ENCODE measurements at regions not wholly inside any gene's neighbourhood (a gene's known extent, or its start where the extent isn't known, plus 50 kb on each side); places are given as distances from the start of the nearest gene placed in this dataset.

DNA sequence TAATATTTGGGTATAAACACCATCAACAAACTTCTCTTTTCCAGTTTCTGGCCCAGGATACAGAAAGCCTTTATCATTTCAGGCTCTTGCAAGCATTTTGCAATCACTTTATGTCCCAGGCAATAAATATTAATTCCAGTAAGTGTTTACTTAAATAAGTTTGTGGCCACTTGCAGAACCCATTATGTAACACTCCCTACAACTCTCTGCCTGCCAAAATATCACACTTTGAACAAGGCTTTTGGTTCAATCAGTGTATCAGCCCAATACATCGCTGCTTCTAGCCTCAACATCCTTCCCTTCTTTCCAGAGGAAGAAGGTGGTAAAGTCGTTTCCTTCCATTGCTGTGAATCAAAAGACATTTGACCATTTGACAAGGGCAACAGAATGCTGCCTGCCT, 203.0 kb upstream of the USP25 start:
- TF ChIP-seq, protein P1, sequence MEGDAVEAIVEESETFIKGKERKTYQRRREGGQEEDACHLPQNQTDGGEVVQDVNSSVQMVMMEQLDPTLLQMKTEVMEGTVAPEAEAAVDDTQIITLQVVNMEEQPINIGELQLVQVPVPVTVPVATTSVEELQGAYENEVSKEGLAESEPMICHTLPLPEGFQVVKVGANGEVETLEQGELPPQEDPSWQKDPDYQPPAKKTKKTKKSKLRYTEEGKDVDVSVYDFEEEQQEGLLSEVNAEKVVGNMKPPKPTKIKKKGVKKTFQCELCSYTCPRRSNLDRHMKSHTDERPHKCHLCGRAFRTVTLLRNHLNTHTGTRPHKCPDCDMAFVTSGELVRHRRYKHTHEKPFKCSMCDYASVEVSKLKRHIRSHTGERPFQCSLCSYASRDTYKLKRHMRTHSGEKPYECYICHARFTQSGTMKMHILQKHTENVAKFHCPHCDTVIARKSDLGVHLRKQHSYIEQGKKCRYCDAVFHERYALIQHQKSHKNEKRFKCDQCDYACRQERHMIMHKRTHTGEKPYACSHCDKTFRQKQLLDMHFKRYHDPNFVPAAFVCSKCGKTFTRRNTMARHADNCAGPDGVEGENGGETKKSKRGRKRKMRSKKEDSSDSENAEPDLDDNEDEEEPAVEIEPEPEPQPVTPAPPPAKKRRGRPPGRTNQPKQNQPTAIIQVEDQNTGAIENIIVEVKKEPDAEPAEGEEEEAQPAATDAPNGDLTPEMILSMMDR (IDR thresholded peaks at IDR 0.05; ENCODE audit: insufficient read depth, low read length), result no peak
- TF ChIP-seq POLR2AphosphoS5 (IDR thresholded peaks at IDR 0.05; ENCODE audit: low read depth), result no peak
- no peak for TF ChIP-seq GABPA (IDR thresholded peaks at IDR 0.05; ENCODE audit: low read depth)
- TF ChIP-seq, protein P2, sequence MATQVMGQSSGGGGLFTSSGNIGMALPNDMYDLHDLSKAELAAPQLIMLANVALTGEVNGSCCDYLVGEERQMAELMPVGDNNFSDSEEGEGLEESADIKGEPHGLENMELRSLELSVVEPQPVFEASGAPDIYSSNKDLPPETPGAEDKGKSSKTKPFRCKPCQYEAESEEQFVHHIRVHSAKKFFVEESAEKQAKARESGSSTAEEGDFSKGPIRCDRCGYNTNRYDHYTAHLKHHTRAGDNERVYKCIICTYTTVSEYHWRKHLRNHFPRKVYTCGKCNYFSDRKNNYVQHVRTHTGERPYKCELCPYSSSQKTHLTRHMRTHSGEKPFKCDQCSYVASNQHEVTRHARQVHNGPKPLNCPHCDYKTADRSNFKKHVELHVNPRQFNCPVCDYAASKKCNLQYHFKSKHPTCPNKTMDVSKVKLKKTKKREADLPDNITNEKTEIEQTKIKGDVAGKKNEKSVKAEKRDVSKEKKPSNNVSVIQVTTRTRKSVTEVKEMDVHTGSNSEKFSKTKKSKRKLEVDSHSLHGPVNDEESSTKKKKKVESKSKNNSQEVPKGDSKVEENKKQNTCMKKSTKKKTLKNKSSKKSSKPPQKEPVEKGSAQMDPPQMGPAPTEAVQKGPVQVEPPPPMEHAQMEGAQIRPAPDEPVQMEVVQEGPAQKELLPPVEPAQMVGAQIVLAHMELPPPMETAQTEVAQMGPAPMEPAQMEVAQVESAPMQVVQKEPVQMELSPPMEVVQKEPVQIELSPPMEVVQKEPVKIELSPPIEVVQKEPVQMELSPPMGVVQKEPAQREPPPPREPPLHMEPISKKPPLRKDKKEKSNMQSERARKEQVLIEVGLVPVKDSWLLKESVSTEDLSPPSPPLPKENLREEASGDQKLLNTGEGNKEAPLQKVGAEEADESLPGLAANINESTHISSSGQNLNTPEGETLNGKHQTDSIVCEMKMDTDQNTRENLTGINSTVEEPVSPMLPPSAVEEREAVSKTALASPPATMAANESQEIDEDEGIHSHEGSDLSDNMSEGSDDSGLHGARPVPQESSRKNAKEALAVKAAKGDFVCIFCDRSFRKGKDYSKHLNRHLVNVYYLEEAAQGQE (IDR thresholded peaks at IDR 0.05; ENCODE audit: insufficient replicate concordance, low read depth), result no peak
